NB4 (cell line): ENCODE measurements at regions not wholly inside any gene's neighbourhood (a gene's known extent, or its start where the extent isn't known, plus 50 kb on each side); places are given as distances from the start of the nearest gene placed in this dataset.

Experiments used
- DNase-seq: peaks from one replicate; pipeline ENCODE4 v3.0.0; 2010; ENCODE audit warnings: low read depth
- H3K4me3 ChIP-seq: one replicate; pipeline ENCODE4 v1.5.1; 2011; ENCODE audit warnings: mild to moderate bottlenecking, low read depth, low read length, moderate library complexity
- MAX ChIP-seq: IDR thresholded peaks from 2 replicates; pipeline ENCODE4 v1.6.1; 2011; ENCODE audit warnings: low read depth, low read length
- MYC ChIP-seq: IDR thresholded peaks from 2 replicates; pipeline ENCODE4 v1.6.1; 2011; ENCODE audit warnings: low read depth, low read length
- POLR2A ChIP-seq: IDR thresholded peaks from 2 replicates; pipeline ENCODE4 v1.6.1; 2011; ENCODE audit warnings: mild to moderate bottlenecking; ENCODE audit not compliant: insufficient read length; ENCODE audit errors: extremely low read depth
- TF ChIP-seq, protein P1 (sequence below): IDR thresholded peaks from one replicate; pipeline ENCODE4 v1.5.1; 2012; ENCODE audit warnings: low read depth, low read length

DNA sequence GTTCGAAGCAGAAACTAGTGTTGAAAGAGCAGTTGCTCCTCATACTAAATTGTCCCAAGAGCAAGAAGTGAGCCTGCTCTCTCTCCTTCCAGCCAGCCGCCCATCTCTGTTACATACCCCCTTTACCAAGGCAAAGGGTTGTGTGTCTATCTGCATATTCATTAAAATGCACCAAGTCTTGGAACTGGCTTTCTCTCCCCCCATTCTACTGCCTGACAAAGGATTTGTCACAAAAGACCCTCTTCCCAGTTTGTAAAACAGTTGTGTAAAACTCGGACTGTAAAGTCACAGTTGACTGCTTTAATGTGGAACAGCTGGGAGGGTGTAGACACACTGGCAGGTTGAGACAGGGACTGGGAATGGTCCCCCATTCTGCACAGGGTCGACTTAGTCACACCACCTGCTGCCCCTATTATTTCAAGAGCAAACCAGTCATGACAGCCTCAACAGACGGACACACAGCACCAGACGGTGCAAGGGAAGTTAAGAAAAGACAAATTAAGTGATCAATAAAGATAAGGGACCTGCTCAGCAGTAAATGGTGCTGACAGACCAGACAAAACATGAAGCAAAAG is 60.0 kb upstream of the HTATIP2 start:
- TF ChIP-seq MAX (no peak), MYC (no peak), POLR2A (no peak)
- TF ChIP-seq, protein P1, sequence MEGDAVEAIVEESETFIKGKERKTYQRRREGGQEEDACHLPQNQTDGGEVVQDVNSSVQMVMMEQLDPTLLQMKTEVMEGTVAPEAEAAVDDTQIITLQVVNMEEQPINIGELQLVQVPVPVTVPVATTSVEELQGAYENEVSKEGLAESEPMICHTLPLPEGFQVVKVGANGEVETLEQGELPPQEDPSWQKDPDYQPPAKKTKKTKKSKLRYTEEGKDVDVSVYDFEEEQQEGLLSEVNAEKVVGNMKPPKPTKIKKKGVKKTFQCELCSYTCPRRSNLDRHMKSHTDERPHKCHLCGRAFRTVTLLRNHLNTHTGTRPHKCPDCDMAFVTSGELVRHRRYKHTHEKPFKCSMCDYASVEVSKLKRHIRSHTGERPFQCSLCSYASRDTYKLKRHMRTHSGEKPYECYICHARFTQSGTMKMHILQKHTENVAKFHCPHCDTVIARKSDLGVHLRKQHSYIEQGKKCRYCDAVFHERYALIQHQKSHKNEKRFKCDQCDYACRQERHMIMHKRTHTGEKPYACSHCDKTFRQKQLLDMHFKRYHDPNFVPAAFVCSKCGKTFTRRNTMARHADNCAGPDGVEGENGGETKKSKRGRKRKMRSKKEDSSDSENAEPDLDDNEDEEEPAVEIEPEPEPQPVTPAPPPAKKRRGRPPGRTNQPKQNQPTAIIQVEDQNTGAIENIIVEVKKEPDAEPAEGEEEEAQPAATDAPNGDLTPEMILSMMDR: no peak
- no peak overlapping the region for H3K4me3 ChIP-seq
- DNase-seq: no peak

- no peak for TF ChIP-seq MYC
- TF ChIP-seq POLR2A: no peak
- TF ChIP-seq, protein P1: no peak
- TF ChIP-seq MAX: no peak
- no peak overlapping the region for H3K4me3 ChIP-seq
- no peak for DNase-seq
Observed at GRCh38 chr11:20293992-20294391, 69.5 kb upstream of the HTATIP2 start.

- H3K4me3 ChIP-seq: no peak overlapping the region
- no peak for DNase-seq
- TF ChIP-seq MAX: no peak
- TF ChIP-seq, protein P1: no peak
- no peak for TF ChIP-seq MYC
- TF ChIP-seq POLR2A: no peak
Observed at GRCh38 chr11:20293531-20293930, 70.0 kb upstream of the HTATIP2 start.

GRCh38 chr11:20289732-20290131 is 73.8 kb upstream of the HTATIP2 start:
- H3K4me3 ChIP-seq: no peak overlapping the region
- no peak for TF ChIP-seq POLR2A
- TF ChIP-seq MYC: no peak
- no peak for TF ChIP-seq MAX
- TF ChIP-seq, protein P1: no peak
- DNase-seq: no peak

GRCh38 chr11:20283475-20283874 is 80.0 kb upstream of the HTATIP2 start:
- TF ChIP-seq POLR2A (no peak), MAX (no peak), MYC (no peak)
- TF ChIP-seq, protein P1: no peak
- H3K4me3 ChIP-seq: no peak overlapping the region
- no peak for DNase-seq
